IMR-90 (cell line): ENCODE measurements at regions not wholly inside any gene's neighbourhood (a gene's known extent, or its start where the extent isn't known, plus 50 kb on each side); places are given as distances from the start of the nearest gene placed in this dataset.
A peak's percentile ranks its signal among the peaks of the same experiment; 100 is the strongest.

Experiments used
- ATAC-seq: fragments of 200-7000 bp; cut with Tn5 transposase; 2 replicates; pipeline ENCODE4 v1.9.1; 2020; ENCODE audit warnings: low read depth, mild to moderate bottlenecking, moderate library complexity
- BruUV-seq: library from RNA; stranded (reverse); fragments of 400-500 nt; replicated peaks from 2 replicates; lab custom pipeline; 2021; lab: Mats Ljungman, UMichigan
- CTCF ChIA-PET: fragments of 300-600 bp; formaldehyde crosslinking; extraction: SDS; loops from one replicate; lab custom pipeline; 2021; ENCODE audit warnings: antibody characterized with exemption; lab: Yijun Ruan, JAX
- POLR2A ChIA-PET: fragments of 300-600 bp; sonication (Branson Sonifier 250); formaldehyde crosslinking; loops from one replicate; lab custom pipeline; 2022; ENCODE audit warnings: antibody characterized with exemption; ENCODE audit not compliant: unreplicated experiment; lab: Charles Lee
- DNase-seq: peaks from one replicate; pipeline ENCODE4 v3.0.0; 2013
- H2AFZ ChIP-seq: replicated peaks from 2 replicates; pipeline ENCODE3; 2013; ENCODE audit warnings: low read length, mild to moderate bottlenecking; ENCODE audit not compliant: poor library complexity
- H2AK5ac ChIP-seq: 2 replicates; pipeline ENCODE4 v1.6.1; 2013; ENCODE audit warnings: low read depth, low read length, inconsistent platforms
- H2AK9ac ChIP-seq: replicated peaks from 2 replicates; pipeline ENCODE3; 2013; ENCODE audit warnings: mild to moderate bottlenecking, low read depth, low read length, moderate library complexity; ENCODE audit not compliant: poor library complexity
- H2BK120ac ChIP-seq: 2 replicates; pipeline ENCODE4 v1.6.1; 2013; ENCODE audit warnings: low read depth, low read length, inconsistent platforms
- H2BK15ac ChIP-seq: 3 replicates; pipeline ENCODE4 v1.6.1; 2013; ENCODE audit warnings: low read depth, low read length, inconsistent platforms
- H2BK20ac ChIP-seq: 2 replicates; pipeline ENCODE4 v1.6.1; 2013; ENCODE audit warnings: low read depth, mild to moderate bottlenecking, inconsistent platforms, low read length, moderate library complexity
- H2BK5ac ChIP-seq: 2 replicates; pipeline ENCODE4 v1.6.1; 2013; ENCODE audit warnings: mild to moderate bottlenecking, low read depth, low read length, inconsistent platforms; ENCODE audit not compliant: poor library complexity, severe bottlenecking
- H3K14ac ChIP-seq: replicated peaks from 2 replicates; pipeline ENCODE4 v1.6.1; 2013; ENCODE audit warnings: low read depth, low read length, inconsistent platforms
- H3K18ac ChIP-seq: 2 replicates; pipeline ENCODE4 v1.6.1; 2013; ENCODE audit warnings: low read depth, low read length, control low read depth
- H3K23ac ChIP-seq: 2 replicates; pipeline ENCODE4 v1.6.1; 2013; ENCODE audit warnings: low read depth, low read length, inconsistent platforms
- H3K27ac ChIP-seq: 2 replicates; pipeline ENCODE4 v1.5.1; 2013; ENCODE audit warnings: mild to moderate bottlenecking, control low read depth, low read length; ENCODE audit not compliant: insufficient read depth
- H3K27me3 ChIP-seq: 2 replicates; pipeline ENCODE4 v1.6.1; 2013; ENCODE audit warnings: low read length; ENCODE audit not compliant: control insufficient read depth, insufficient read depth
- H3K36me3 ChIP-seq: 2 replicates; pipeline ENCODE4 v1.6.1; 2013; ENCODE audit warnings: low read length, mixed read lengths; ENCODE audit not compliant: control insufficient read depth, insufficient read depth
- H3K4ac ChIP-seq: 2 replicates; pipeline ENCODE4 v1.6.1; 2013; ENCODE audit warnings: low read depth, low read length, inconsistent platforms
- H3K4me1 ChIP-seq: 2 replicates; pipeline ENCODE4 v1.6.1; 2013; ENCODE audit warnings: low read length, mixed read lengths; ENCODE audit not compliant: control insufficient read depth, insufficient read depth
- H3K4me2 ChIP-seq: 2 replicates; pipeline ENCODE4 v1.6.1; 2013; ENCODE audit warnings: low read depth, mild to moderate bottlenecking, control low read depth, low read length, moderate library complexity
- H3K4me3 ChIP-seq: 2 replicates; pipeline ENCODE4 v1.5.1; 2013; ENCODE audit warnings: low read depth, mild to moderate bottlenecking, control low read depth, low read length, moderate library complexity; ENCODE audit not compliant: insufficient read depth
- H3K56ac ChIP-seq: 2 replicates; pipeline ENCODE4 v1.6.1; 2013; ENCODE audit warnings: low read length, inconsistent platforms; ENCODE audit not compliant: insufficient read depth; ENCODE audit errors: extremely low read depth
- H3K79me1 ChIP-seq, 2 experiments: 2 replicates each; pipeline ENCODE4 v1.6.1; 2013; ENCODE audit warnings: low read length in 2 of 2, inconsistent platforms in 1 of 2, low read depth in 1 of 2
- H3K9ac ChIP-seq: 2 replicates; pipeline ENCODE4 v1.6.1; 2013; ENCODE audit warnings: low read depth, low read length, control low read depth
- H3K9me1 ChIP-seq: 2 replicates; pipeline ENCODE4 v1.6.1; 2013; ENCODE audit warnings: low read length, inconsistent platforms; ENCODE audit not compliant: insufficient read depth
- H3K9me3 ChIP-seq: 2 replicates; pipeline ENCODE4 v1.6.1; 2013; ENCODE audit warnings: low read length; ENCODE audit not compliant: control insufficient read depth, insufficient read depth
- H4K20me1 ChIP-seq: 2 replicates; pipeline ENCODE4 v1.6.1; 2013; ENCODE audit warnings: low read length, inconsistent platforms; ENCODE audit not compliant: insufficient read depth
- H4K5ac ChIP-seq: 2 replicates; pipeline ENCODE4 v1.6.1; 2013; ENCODE audit warnings: mild to moderate bottlenecking, low read depth, low read length, control low read depth
- H4K8ac ChIP-seq, 2 experiments: 2 replicates each; pipeline ENCODE4 v1.6.1; 2013; ENCODE audit warnings: low read depth in 2 of 2, low read length in 2 of 2, control low read depth in 1 of 2, inconsistent platforms in 1 of 2
- H4K91ac ChIP-seq: 2 replicates; pipeline ENCODE4 v1.6.1; 2013; ENCODE audit warnings: low read depth, low read length, inconsistent platforms; ENCODE audit not compliant: insufficient read depth
- MAFK ChIP-seq: IDR thresholded peaks from 2 replicates; pipeline ENCODE4 v1.6.1; 2012; ENCODE audit warnings: low read depth, low read length, improper control_type of control experiment
- WGBS, 2 experiments: methylation state at CpG; one replicate each; pipeline versions ENCODE4 v1.1.5 to v1.1.7; 2013; ENCODE audit warnings: missing lambda C conversion rate in 2 of 2; ENCODE audit not compliant: insufficient read length in 1 of 2; ENCODE audit errors: extremely low coverage in 2 of 2; 5-methylcytosine and 5-hydroxymethylcytosine counted together
- dilution Hi-C: fragments of 300-500 bp; cut with HindIII; formaldehyde crosslinking; loops from one replicate; pipeline ENCODE4 v1.14.3; 2018; ENCODE audit warnings: low sequenced_read_pairs; ENCODE audit not compliant: unreplicated experiment
- in situ Hi-C: fragments of 300-500 bp; cut with MboI; formaldehyde crosslinking; loops from 3 replicates; pipeline ENCODE4 v1.14.3; 2019; ENCODE audit warnings: low sequenced_read_pairs, inconsistent platforms, mixed read lengths
- intact Hi-C: fragments of 100-400 bp; cut with micrococcal nuclease; formaldehyde crosslinking; loops from 2 replicates; pipeline ENCODE4 v1.10.0; 2022

DNA sequence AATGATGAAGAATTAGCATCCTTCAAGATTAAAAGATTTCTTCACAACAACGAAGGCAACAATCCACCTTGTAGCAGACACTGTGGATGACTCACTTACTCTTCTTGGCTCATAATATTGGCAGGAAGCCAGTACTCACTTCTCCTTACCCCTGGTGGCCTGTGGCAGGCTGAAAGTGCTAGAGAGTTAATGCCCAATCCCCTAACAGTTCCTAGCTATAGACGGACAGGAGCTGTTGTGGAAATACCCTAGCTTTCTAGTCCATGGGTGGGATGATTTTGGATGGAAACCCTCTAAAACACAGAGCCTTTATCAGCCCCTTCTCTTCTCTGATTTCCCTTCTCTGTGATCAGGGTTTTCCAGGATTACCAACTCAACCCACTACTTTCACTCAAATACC lies 128.6 kb upstream of the NYAP2 start:
- no peak overlapping the region for H3K9ac ChIP-seq
- H3K4me2 ChIP-seq: no peak overlapping the region
- no peak overlapping the region for H2AFZ ChIP-seq
- ATAC-seq: no peak
- H2BK20ac ChIP-seq: no peak overlapping the region
- peaks cover 2% of the 10 kb centered on the region; the same call in 1 of the 2 replicates for H3K27me3 ChIP-seq
- no peak overlapping the region for H2BK15ac ChIP-seq
- no TSS peak for BruUV-seq
- no peak overlapping the region for H3K4me3 ChIP-seq
- H3K79me1 ChIP-seq: no peaks in the 10 kb centered on the region
- H3K4ac ChIP-seq: no peak overlapping the region
- ChIA-PET POLR2A (no interaction called here), CTCF (no interaction called here)
- DNase-seq: peak; percentile 53
- H3K56ac ChIP-seq: no peak overlapping the region
- no peak overlapping the region for H4K5ac ChIP-seq
- H3K4me1 ChIP-seq: 0 out of 2 replicates have a peak, but pooled peaks cover 2% of the 10 kb centered on the region
- no peak overlapping the region for H3K18ac ChIP-seq
- H3K14ac ChIP-seq: no peak overlapping the region
- no peak overlapping the region for H4K8ac ChIP-seq
- H2AK9ac ChIP-seq: no peak overlapping the region
- no peaks in the 10 kb centered on the region for H4K20me1 ChIP-seq
- H3K9me3 ChIP-seq: 0 out of 2 replicates have a peak, but pooled peaks cover 2% of the 10 kb centered on the region
- H3K27ac ChIP-seq: no peak overlapping the region
- in situ Hi-C loops: no loop called here
- no peak for TF ChIP-seq MAFK
- H2AK5ac ChIP-seq: no peak overlapping the region
- intact Hi-C loops: no loop called here
- H4K91ac ChIP-seq: no peak overlapping the region
- H2BK120ac ChIP-seq: no peak overlapping the region
- H3K9me1 ChIP-seq: no peaks in the 10 kb centered on the region
- no CpG with 5 or more reads among the region's 2 CpGs for WGBS, 2 experiments
- H3K36me3 ChIP-seq: no peaks in the 10 kb centered on the region
- H2BK5ac ChIP-seq: no peak overlapping the region
- H3K23ac ChIP-seq: no peak overlapping the region
- dilution Hi-C loops: no loop called here
